Neural progenitor cell (in vitro differentiated cells): ENCODE measurements at regions not wholly inside any gene's neighbourhood (a gene's known extent, or its start where the extent isn't known, plus 50 kb on each side); places are given as distances from the start of the nearest gene placed in this dataset.

Source experiments
- CTCF ChIP-seq: fragments of 200-600 bp; sonication (generic); IDR thresholded peaks from 2 replicates; pipeline ENCODE4 v1.5.1; 2017; ENCODE audit warnings: antibody characterized with exemption, mild to moderate bottlenecking
- EZH2 ChIP-seq: fragments of 200-600 bp; sonication (generic); IDR thresholded peaks from 2 replicates; pipeline ENCODE4 v1.6.1; 2017; ENCODE audit warnings: antibody characterized with exemption, mild to moderate bottlenecking, moderate library complexity

- TF ChIP-seq EZH2 = no peak
- TF ChIP-seq CTCF = no peak
Observed at GRCh38 chr16:87206646-87207451, 110.3 kb downstream of the C16orf95 start.
